ENCODE measurements at regions not wholly inside any gene's neighbourhood (a gene's known extent, or its start where the extent isn't known, plus 50 kb on each side); places are given as distances from the start of the nearest gene placed in this dataset.

GRCh38 chrX:51024106-51024696, 113.7 kb downstream of the BMP15 start:
- DNase-seq: no peak
- no peaks in the 10 kb centered on the region for H3K79me2 ChIP-seq (ENCODE audit: control insufficient read depth, insufficient read depth, low read length)
- H3K27me3 ChIP-seq (ENCODE audit: insufficient read depth, low read length, poor library complexity): no peaks in the 10 kb centered on the region
- no peak overlapping the region for H3K4ac ChIP-seq (ENCODE audit: low read depth, low read length)
- H4K8ac ChIP-seq (ENCODE audit: low read depth, low read length): no peak overlapping the region
- H3K4me2 ChIP-seq (ENCODE audit: low read length): no peak overlapping the region
- H2BK5ac ChIP-seq (ENCODE audit: low read length): no peak overlapping the region
- WGBS (ENCODE audit: extremely low coverage, insufficient coverage, low lambda C conversion rate): no CpG with 5 or more reads among the region's 5 CpGs
- H4K5ac ChIP-seq (ENCODE audit: low read length): no peak overlapping the region
- no peak overlapping the region for H3K56ac ChIP-seq (ENCODE audit: low read length)
- H3K18ac ChIP-seq (ENCODE audit: low read length): no peak overlapping the region
- no peak overlapping the region for H2BK120ac ChIP-seq (ENCODE audit: low read depth, low read length)
- no peak overlapping the region for H3K27ac ChIP-seq (ENCODE audit: low read depth, low read length)
- no peak overlapping the region for H3K9ac ChIP-seq (ENCODE audit: low read length)
- H3K4me1 ChIP-seq (ENCODE audit: control insufficient read depth, low read depth, low read length): no peaks in the 10 kb centered on the region
- no peak overlapping the region for H3K4me3 ChIP-seq (ENCODE audit: low read length)
- no peak overlapping the region for H2AK5ac ChIP-seq (ENCODE audit: low read length)
- no peaks in the 10 kb centered on the region for H3K79me1 ChIP-seq (ENCODE audit: low read length)
- H3K23ac ChIP-seq (ENCODE audit: low read length): no peak overlapping the region
- H2BK15ac ChIP-seq (replicated peaks; ENCODE audit: low read depth): no peak overlapping the region
- no peaks in the 10 kb centered on the region for H3K36me3 ChIP-seq (ENCODE audit: control insufficient read depth, insufficient read depth, low read length)

GRCh38 chrX:51026862-51027261, 116.3 kb downstream of the BMP15 start:
- no peaks in the 10 kb centered on the region for H3K4me1 ChIP-seq (ENCODE audit: control insufficient read depth, low read depth, low read length)
- H3K9ac ChIP-seq (ENCODE audit: low read length): no peak overlapping the region
- H2BK15ac ChIP-seq (replicated peaks; ENCODE audit: low read depth): no peak overlapping the region
- H3K4ac ChIP-seq (ENCODE audit: low read depth, low read length): no peak overlapping the region
- DNase-seq: no peak
- H3K79me2 ChIP-seq (ENCODE audit: control insufficient read depth, insufficient read depth, low read length): no peaks in the 10 kb centered on the region
- H3K4me3 ChIP-seq (ENCODE audit: low read length): no peak overlapping the region
- H3K27ac ChIP-seq (ENCODE audit: low read depth, low read length): no peak overlapping the region
- H2BK5ac ChIP-seq (ENCODE audit: low read length): no peak overlapping the region
- H4K8ac ChIP-seq (ENCODE audit: low read depth, low read length): no peak overlapping the region
- H3K36me3 ChIP-seq (ENCODE audit: control insufficient read depth, insufficient read depth, low read length): no peaks in the 10 kb centered on the region
- H4K5ac ChIP-seq (ENCODE audit: low read length): no peak overlapping the region
- no peaks in the 10 kb centered on the region for H3K27me3 ChIP-seq (ENCODE audit: insufficient read depth, low read length, poor library complexity)
- WGBS (ENCODE audit: extremely low coverage, insufficient coverage, low lambda C conversion rate): no CpG with 5 or more reads among the region's 3 CpGs
- H2BK120ac ChIP-seq (ENCODE audit: low read depth, low read length): no peak overlapping the region
- H3K4me2 ChIP-seq (ENCODE audit: low read length): no peak overlapping the region
- no peak overlapping the region for H3K23ac ChIP-seq (ENCODE audit: low read length)
- no peak overlapping the region for H3K56ac ChIP-seq (ENCODE audit: low read length)
- H2AK5ac ChIP-seq (ENCODE audit: low read length): no peak overlapping the region
- no peak overlapping the region for H3K18ac ChIP-seq (ENCODE audit: low read length)
- H3K79me1 ChIP-seq (ENCODE audit: low read length): no peaks in the 10 kb centered on the region

- no peak overlapping the region for H3K4me2 ChIP-seq (ENCODE audit: low read length)
- H4K8ac ChIP-seq (ENCODE audit: low read depth, low read length): no peak overlapping the region
- no peak for DNase-seq
- no peaks in the 10 kb centered on the region for H3K79me2 ChIP-seq (ENCODE audit: control insufficient read depth, insufficient read depth, low read length)
- H2BK5ac ChIP-seq (ENCODE audit: low read length): no peak overlapping the region
- H3K36me3 ChIP-seq (ENCODE audit: control insufficient read depth, insufficient read depth, low read length): no peaks in the 10 kb centered on the region
- H3K4ac ChIP-seq (ENCODE audit: low read depth, low read length): no peak overlapping the region
- H2BK120ac ChIP-seq (ENCODE audit: low read depth, low read length): no peak overlapping the region
- H3K9ac ChIP-seq (ENCODE audit: low read length): no peak overlapping the region
- H3K56ac ChIP-seq (ENCODE audit: low read length): no peak overlapping the region
- H3K27ac ChIP-seq (ENCODE audit: low read depth, low read length): no peak overlapping the region
- H2AK5ac ChIP-seq (ENCODE audit: low read length): no peak overlapping the region
- no peak overlapping the region for H3K4me3 ChIP-seq (ENCODE audit: low read length)
- H3K27me3 ChIP-seq (ENCODE audit: insufficient read depth, low read length, poor library complexity): no peaks in the 10 kb centered on the region
- H3K18ac ChIP-seq (ENCODE audit: low read length): no peak overlapping the region
- H3K79me1 ChIP-seq (ENCODE audit: low read length): no peaks in the 10 kb centered on the region
- no CpG with 5 or more reads among the region's 3 CpGs for WGBS (ENCODE audit: extremely low coverage, insufficient coverage, low lambda C conversion rate)
- no peak overlapping the region for H3K23ac ChIP-seq (ENCODE audit: low read length)
- no peak overlapping the region for H4K5ac ChIP-seq (ENCODE audit: low read length)
- no peaks in the 10 kb centered on the region for H3K4me1 ChIP-seq (ENCODE audit: control insufficient read depth, low read depth, low read length)
- no peak overlapping the region for H2BK15ac ChIP-seq (replicated peaks; ENCODE audit: low read depth)
These were observed 125.2 kb downstream of the BMP15 start for GRCh38 chrX:51035746-51036145.

- no peaks in the 10 kb centered on the region for H3K27me3 ChIP-seq (ENCODE audit: insufficient read depth, low read length, poor library complexity)
- H4K5ac ChIP-seq (ENCODE audit: low read length): no peak overlapping the region
- H3K18ac ChIP-seq (ENCODE audit: low read length): no peak overlapping the region
- H2BK15ac ChIP-seq (replicated peaks; ENCODE audit: low read depth): no peak overlapping the region
- H3K4ac ChIP-seq (ENCODE audit: low read depth, low read length): no peak overlapping the region
- no peak overlapping the region for H3K23ac ChIP-seq (ENCODE audit: low read length)
- H3K36me3 ChIP-seq (ENCODE audit: control insufficient read depth, insufficient read depth, low read length): no peaks in the 10 kb centered on the region
- no peaks in the 10 kb centered on the region for H3K79me1 ChIP-seq (ENCODE audit: low read length)
- H2AK5ac ChIP-seq (ENCODE audit: low read length): no peak overlapping the region
- WGBS (ENCODE audit: extremely low coverage, insufficient coverage, low lambda C conversion rate): no CpG with 5 or more reads among the region's 2 CpGs
- peak; percentile 14 for DNase-seq
- H3K56ac ChIP-seq (ENCODE audit: low read length): no peak overlapping the region
- no peak overlapping the region for H3K4me2 ChIP-seq (ENCODE audit: low read length)
- H3K79me2 ChIP-seq (ENCODE audit: control insufficient read depth, insufficient read depth, low read length): no peaks in the 10 kb centered on the region
- no peak overlapping the region for H2BK5ac ChIP-seq (ENCODE audit: low read length)
- no peak overlapping the region for H3K9ac ChIP-seq (ENCODE audit: low read length)
- no peak overlapping the region for H4K8ac ChIP-seq (ENCODE audit: low read depth, low read length)
- H3K4me1 ChIP-seq (ENCODE audit: control insufficient read depth, low read depth, low read length): no peaks in the 10 kb centered on the region
- no peak overlapping the region for H2BK120ac ChIP-seq (ENCODE audit: low read depth, low read length)
- no peak overlapping the region for H3K27ac ChIP-seq (ENCODE audit: low read depth, low read length)
- H3K4me3 ChIP-seq (ENCODE audit: low read length): no peak overlapping the region
These were observed 137.4 kb downstream of the BMP15 start for GRCh38 chrX:51047950-51048349.

- H4K8ac ChIP-seq (ENCODE audit: low read depth, low read length): no peak overlapping the region
- no peak overlapping the region for H3K18ac ChIP-seq (ENCODE audit: low read length)
- H2BK15ac ChIP-seq (replicated peaks; ENCODE audit: low read depth): no peak overlapping the region
- no peak overlapping the region for H2BK5ac ChIP-seq (ENCODE audit: low read length)
- no peaks in the 10 kb centered on the region for H3K4me1 ChIP-seq (ENCODE audit: control insufficient read depth, low read depth, low read length)
- no peak overlapping the region for H2BK120ac ChIP-seq (ENCODE audit: low read depth, low read length)
- no peak overlapping the region for H3K23ac ChIP-seq (ENCODE audit: low read length)
- H3K27ac ChIP-seq (ENCODE audit: low read depth, low read length): no peak overlapping the region
- H3K4me2 ChIP-seq (ENCODE audit: low read length): no peak overlapping the region
- H4K5ac ChIP-seq (ENCODE audit: low read length): no peak overlapping the region
- H3K4me3 ChIP-seq (ENCODE audit: low read length): no peak overlapping the region
- WGBS (ENCODE audit: extremely low coverage, insufficient coverage, low lambda C conversion rate): no CpG with 5 or more reads among the region's 6 CpGs
- H3K79me2 ChIP-seq (ENCODE audit: control insufficient read depth, insufficient read depth, low read length): no peaks in the 10 kb centered on the region
- H3K56ac ChIP-seq (ENCODE audit: low read length): no peak overlapping the region
- no peaks in the 10 kb centered on the region for H3K27me3 ChIP-seq (ENCODE audit: insufficient read depth, low read length, poor library complexity)
- no peak overlapping the region for H3K4ac ChIP-seq (ENCODE audit: low read depth, low read length)
- H3K79me1 ChIP-seq (ENCODE audit: low read length): no peaks in the 10 kb centered on the region
- no peaks in the 10 kb centered on the region for H3K36me3 ChIP-seq (ENCODE audit: control insufficient read depth, insufficient read depth, low read length)
- H3K9ac ChIP-seq (ENCODE audit: low read length): no peak overlapping the region
- no peak overlapping the region for H2AK5ac ChIP-seq (ENCODE audit: low read length)
- no peak for DNase-seq
These were observed 143.2 kb downstream of the BMP15 start for GRCh38 chrX:51053741-51054140.

- no peak overlapping the region for H2AK5ac ChIP-seq (ENCODE audit: low read length)
- H3K23ac ChIP-seq (ENCODE audit: low read length): no peak overlapping the region
- no peak overlapping the region for H3K18ac ChIP-seq (ENCODE audit: low read length)
- no peaks in the 10 kb centered on the region for H3K79me2 ChIP-seq (ENCODE audit: control insufficient read depth, insufficient read depth, low read length)
- H3K79me1 ChIP-seq (ENCODE audit: low read length): no peaks in the 10 kb centered on the region
- H4K5ac ChIP-seq (ENCODE audit: low read length): no peak overlapping the region
- no peak overlapping the region for H4K8ac ChIP-seq (ENCODE audit: low read depth, low read length)
- no peak overlapping the region for H3K4me3 ChIP-seq (ENCODE audit: low read length)
- no peak overlapping the region for H3K56ac ChIP-seq (ENCODE audit: low read length)
- H3K4me1 ChIP-seq (ENCODE audit: control insufficient read depth, low read depth, low read length): no peaks in the 10 kb centered on the region
- no peaks in the 10 kb centered on the region for H3K27me3 ChIP-seq (ENCODE audit: insufficient read depth, low read length, poor library complexity)
- H3K4me2 ChIP-seq (ENCODE audit: low read length): no peak overlapping the region
- no peak overlapping the region for H3K4ac ChIP-seq (ENCODE audit: low read depth, low read length)
- H2BK15ac ChIP-seq (replicated peaks; ENCODE audit: low read depth): no peak overlapping the region
- no peak for DNase-seq
- no peak overlapping the region for H3K27ac ChIP-seq (ENCODE audit: low read depth, low read length)
- H2BK120ac ChIP-seq (ENCODE audit: low read depth, low read length): no peak overlapping the region
- no peak overlapping the region for H2BK5ac ChIP-seq (ENCODE audit: low read length)
- H3K9ac ChIP-seq (ENCODE audit: low read length): no peak overlapping the region
- H3K36me3 ChIP-seq (ENCODE audit: control insufficient read depth, insufficient read depth, low read length): no peaks in the 10 kb centered on the region
These were observed 187.5 kb downstream of the BMP15 start for GRCh38 chrX:51098046-51098445.
